NOMO-1 treated with DMSO at 0.1 percent for 48 hours (cell line): ENCODE measurements at regions not wholly inside any gene's neighbourhood (a gene's known extent, or its start where the extent isn't known, plus 50 kb on each side); places are given as distances from the start of the nearest gene placed in this dataset.
A peak's percentile ranks its signal among the peaks of the same experiment; 100 is the strongest.

Experiments used
- DNase-seq: peaks from one replicate; lab custom pipeline; 2025; ENCODE audit not compliant: unreplicated experiment; lab: John Stamatoyannopoulos, UW

- DNase-seq, result no peak
Measured at GRCh38 chr1:162924179-162924578, 63.2 kb upstream of the CCDC190 start.

DNA sequence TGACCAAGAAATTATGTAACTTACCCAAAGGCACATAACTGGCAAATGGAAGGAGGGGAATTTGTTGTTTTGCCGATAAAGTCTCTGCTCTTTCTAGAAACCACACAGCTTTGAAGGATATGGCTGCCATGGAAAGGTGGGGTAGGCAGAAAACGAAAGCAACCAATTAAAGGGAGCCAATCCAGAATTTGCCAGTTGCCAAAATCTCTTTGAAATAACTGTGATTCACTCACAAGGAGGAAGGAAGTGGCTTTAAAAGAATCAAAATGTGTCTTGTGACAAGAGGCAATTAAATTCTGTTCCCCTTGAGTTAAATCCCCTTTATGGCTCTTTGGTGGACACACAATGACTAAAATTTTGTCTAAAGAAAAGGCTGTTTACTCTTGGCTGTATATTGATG, 61.2 kb upstream of the CCDC190 start:
- peak; percentile 90 for DNase-seq

- no peak for DNase-seq
Measured at GRCh38 chr1:162921311-162921710, 60.3 kb upstream of the CCDC190 start.

DNA sequence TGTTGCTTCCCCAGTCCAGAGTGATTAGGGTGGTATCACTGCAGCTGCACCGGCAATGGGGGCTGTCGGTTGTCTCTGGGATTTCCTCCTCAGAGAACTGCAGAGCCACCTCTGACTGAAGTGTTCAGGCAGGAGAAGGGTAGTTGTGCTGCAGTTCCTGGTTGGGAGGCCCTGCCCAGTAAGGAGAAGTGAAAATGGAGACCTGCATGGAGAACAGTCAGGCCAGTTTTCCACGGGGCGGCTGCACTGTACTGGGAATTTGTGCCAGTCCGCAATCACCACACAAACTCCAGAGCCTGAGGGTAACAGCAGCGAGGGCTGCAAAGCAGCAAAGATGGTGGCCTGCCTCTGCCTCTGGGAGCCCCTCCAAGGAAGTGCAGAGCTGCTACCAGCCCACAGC, 58.1 kb upstream of the CCDC190 start:
- peak; percentile 59 for DNase-seq

GRCh38 chr1:162918151-162918754, 57.3 kb upstream of the CCDC190 start:
- DNase-seq, result no peak

- DNase-seq, result no peak
Measured at GRCh38 chr1:162916821-162917613, 56.0 kb upstream of the CCDC190 start.

GRCh38 chr1:162916407-162916806, 55.4 kb upstream of the CCDC190 start:
- DNase-seq, result no peak

DNA sequence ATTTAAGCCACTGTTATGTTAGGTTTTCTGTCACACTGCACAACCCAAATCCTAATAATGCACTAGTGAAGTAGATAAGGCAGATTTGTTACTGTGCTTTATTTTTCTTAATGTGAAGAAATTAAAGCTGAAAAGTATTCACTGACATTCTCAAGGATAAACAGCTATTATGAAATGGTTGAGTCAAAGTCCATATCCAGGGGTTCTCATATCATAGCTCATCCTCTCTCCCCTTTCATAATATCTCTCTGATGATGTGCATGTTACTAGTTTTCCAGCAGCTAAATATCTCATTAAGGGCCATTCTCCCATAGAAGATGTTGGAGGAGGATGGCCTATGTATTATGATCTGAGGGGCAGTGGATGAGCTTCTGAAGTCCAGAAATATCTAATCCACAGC, 53.6 kb upstream of the CCDC190 start:
- DNase-seq, result no peak

GRCh38 chr1:162913345-162913744, 52.4 kb upstream of the CCDC190 start:
- DNase-seq, result no peak

- DNase-seq, result no peak
Measured at GRCh38 chr1:162912061-162912667, 51.2 kb upstream of the CCDC190 start.
